GM19351 (cell line): ENCODE measurements at regions not wholly inside any gene's neighbourhood (a gene's known extent, or its start where the extent isn't known, plus 50 kb on each side); places are given as distances from the start of the nearest gene placed in this dataset.
"Not testable (repeated sequence)": the region's sequence is repeated elsewhere in the genome, so short reads cannot be mapped to it uniquely, and the experiment has no call there.

Experiments
- ATAC-seq: cut with Tn5 transposase; IDR thresholded peaks from one replicate; pipeline ENCODE4 v1.9.1; 2021; ENCODE audit warnings: mild to moderate bottlenecking, moderate library complexity; ENCODE audit not compliant: unreplicated experiment

- no peak for ATAC-seq
Observed at GRCh38 chr2:225793736-225794550, 394.4 kb downstream of the NYAP2 start.

GRCh38 chr2:225788571-225789094 lies 389.1 kb downstream of the NYAP2 start:
- ATAC-seq = no peak

- ATAC-seq = no peak
Observed at GRCh38 chr2:225787497-225787896, 388.0 kb downstream of the NYAP2 start.

- ATAC-seq = no peak
Observed at GRCh38 chr2:225781991-225782390, 382.5 kb downstream of the NYAP2 start.

GRCh38 chr2:225781145-225781544 lies 381.6 kb downstream of the NYAP2 start:
- ATAC-seq = no peak

- ATAC-seq = no peak
Observed at GRCh38 chr2:225779829-225780228, 380.3 kb downstream of the NYAP2 start.

- no peak for ATAC-seq
Observed at GRCh38 chr2:225773148-225773547, 373.6 kb downstream of the NYAP2 start.

- ATAC-seq = peak; percentile 45
Observed at GRCh38 chr2:225771701-225772100, 372.2 kb downstream of the NYAP2 start.

GRCh38 chr2:225768741-225769140 lies 369.2 kb downstream of the NYAP2 start:
- no peak for ATAC-seq

GRCh38 chr2:225766431-225766830 lies 366.9 kb downstream of the NYAP2 start:
- no peak for ATAC-seq

GRCh38 chr2:225765820-225766219 lies 366.3 kb downstream of the NYAP2 start:
- ATAC-seq = no peak

GRCh38 chr2:225764346-225764745 lies 364.8 kb downstream of the NYAP2 start:
- ATAC-seq = no peak

GRCh38 chr2:225763711-225764110 lies 364.2 kb downstream of the NYAP2 start:
- no peak for ATAC-seq

GRCh38 chr2:225761396-225761795 lies 361.9 kb downstream of the NYAP2 start:
- ATAC-seq = no peak

GRCh38 chr2:225757248-225757647 lies 357.7 kb downstream of the NYAP2 start:
- ATAC-seq = no peak

GRCh38 chr2:225756198-225756597 lies 356.7 kb downstream of the NYAP2 start:
- no peak for ATAC-seq

- ATAC-seq = no peak
Observed at GRCh38 chr2:225748609-225749008, 349.1 kb downstream of the NYAP2 start.

GRCh38 chr2:225743996-225744395 lies 344.5 kb downstream of the NYAP2 start:
- ATAC-seq = not testable (repeated sequence)

GRCh38 chr2:225742487-225742886 lies 343.0 kb downstream of the NYAP2 start:
- no peak for ATAC-seq

GRCh38 chr2:225740086-225740485 lies 340.6 kb downstream of the NYAP2 start:
- no peak for ATAC-seq

GRCh38 chr2:225739328-225739727 lies 339.8 kb downstream of the NYAP2 start:
- no peak for ATAC-seq

- ATAC-seq = no peak
Observed at GRCh38 chr2:225738735-225739134, 339.2 kb downstream of the NYAP2 start.

- no peak for ATAC-seq
Observed at GRCh38 chr2:225737556-225737955, 338.0 kb downstream of the NYAP2 start.
